AG04450 (cell line): ENCODE measurements at regions not wholly inside any gene's neighbourhood (a gene's known extent, or its start where the extent isn't known, plus 50 kb on each side); places are given as distances from the start of the nearest gene placed in this dataset.

ENCODE experiments used
- CTCF ChIA-PET: fragments of 300-600, 350-600 bp; formaldehyde crosslinking; extraction: SDS; loops from one replicate; lab custom pipeline; 2022; ENCODE audit warnings: antibody characterized with exemption, inconsistent platforms; lab: Charles Lee
- POLR2A ChIA-PET: fragments of 350-600 bp; formaldehyde crosslinking; extraction: SDS; loops from one replicate; lab custom pipeline; 2021; ENCODE audit warnings: antibody characterized with exemption, inconsistent platforms; lab: Yijun Ruan, JAX
- DNase-seq: peaks from one replicate; pipeline ENCODE4 v3.0.0-alpha.2; 2011; ENCODE audit warnings: low read depth, low spot score
- H3K27ac ChIP-seq: one replicate; pipeline ENCODE4 v1.5.1; 2012; ENCODE audit warnings: low read depth, low read length, control low read depth
- H3K27me3 ChIP-seq: one replicate; pipeline ENCODE4 v1.6.0; 2012; ENCODE audit warnings: low read length; ENCODE audit not compliant: control insufficient read depth, insufficient read depth
- H3K4me3 ChIP-seq: 2 replicates; pipeline ENCODE4 v1.5.1; 2011; ENCODE audit warnings: mild to moderate bottlenecking, low read depth, low read length, control low read depth
- H3K9me3 ChIP-seq: 2 replicates; pipeline ENCODE4 v1.5.1; 2012; ENCODE audit warnings: low read length; ENCODE audit not compliant: control insufficient read depth, insufficient read depth
- TF ChIP-seq, protein P1 (sequence below): IDR thresholded peaks from 2 replicates; pipeline ENCODE4 v1.5.1; 2011; ENCODE audit warnings: low read depth, low read length, control low read depth, inconsistent platforms

DNA sequence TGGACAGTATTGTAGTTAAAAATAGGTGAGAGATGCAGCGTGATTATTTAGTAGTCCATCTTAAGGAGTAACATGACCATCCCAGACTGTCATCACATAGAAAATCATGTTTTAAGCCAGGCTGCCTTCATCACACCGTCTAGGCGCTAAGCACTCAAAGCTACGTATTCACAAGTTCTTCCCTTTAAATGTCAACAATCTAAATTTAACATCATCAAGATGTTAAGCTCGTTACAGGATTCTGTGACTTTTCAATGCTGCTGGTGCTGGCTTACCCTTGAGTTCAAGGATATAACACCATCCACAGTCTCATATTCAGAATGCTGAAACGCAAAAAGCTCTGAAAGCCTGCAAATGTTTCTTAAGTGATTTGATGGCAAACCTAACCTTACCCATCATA is 109.5 kb upstream of the CDCA7L start:
- no peaks in the 10 kb centered on the region for H3K27me3 ChIP-seq
- TF ChIP-seq, protein P1, sequence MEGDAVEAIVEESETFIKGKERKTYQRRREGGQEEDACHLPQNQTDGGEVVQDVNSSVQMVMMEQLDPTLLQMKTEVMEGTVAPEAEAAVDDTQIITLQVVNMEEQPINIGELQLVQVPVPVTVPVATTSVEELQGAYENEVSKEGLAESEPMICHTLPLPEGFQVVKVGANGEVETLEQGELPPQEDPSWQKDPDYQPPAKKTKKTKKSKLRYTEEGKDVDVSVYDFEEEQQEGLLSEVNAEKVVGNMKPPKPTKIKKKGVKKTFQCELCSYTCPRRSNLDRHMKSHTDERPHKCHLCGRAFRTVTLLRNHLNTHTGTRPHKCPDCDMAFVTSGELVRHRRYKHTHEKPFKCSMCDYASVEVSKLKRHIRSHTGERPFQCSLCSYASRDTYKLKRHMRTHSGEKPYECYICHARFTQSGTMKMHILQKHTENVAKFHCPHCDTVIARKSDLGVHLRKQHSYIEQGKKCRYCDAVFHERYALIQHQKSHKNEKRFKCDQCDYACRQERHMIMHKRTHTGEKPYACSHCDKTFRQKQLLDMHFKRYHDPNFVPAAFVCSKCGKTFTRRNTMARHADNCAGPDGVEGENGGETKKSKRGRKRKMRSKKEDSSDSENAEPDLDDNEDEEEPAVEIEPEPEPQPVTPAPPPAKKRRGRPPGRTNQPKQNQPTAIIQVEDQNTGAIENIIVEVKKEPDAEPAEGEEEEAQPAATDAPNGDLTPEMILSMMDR: no peak
- no peak overlapping the region for H3K27ac ChIP-seq
- H3K9me3 ChIP-seq: no peaks in the 10 kb centered on the region
- ChIA-PET CTCF (no interaction called here), POLR2A (no interaction called here)
- H3K4me3 ChIP-seq: no peak overlapping the region
- no peak for DNase-seq

DNA sequence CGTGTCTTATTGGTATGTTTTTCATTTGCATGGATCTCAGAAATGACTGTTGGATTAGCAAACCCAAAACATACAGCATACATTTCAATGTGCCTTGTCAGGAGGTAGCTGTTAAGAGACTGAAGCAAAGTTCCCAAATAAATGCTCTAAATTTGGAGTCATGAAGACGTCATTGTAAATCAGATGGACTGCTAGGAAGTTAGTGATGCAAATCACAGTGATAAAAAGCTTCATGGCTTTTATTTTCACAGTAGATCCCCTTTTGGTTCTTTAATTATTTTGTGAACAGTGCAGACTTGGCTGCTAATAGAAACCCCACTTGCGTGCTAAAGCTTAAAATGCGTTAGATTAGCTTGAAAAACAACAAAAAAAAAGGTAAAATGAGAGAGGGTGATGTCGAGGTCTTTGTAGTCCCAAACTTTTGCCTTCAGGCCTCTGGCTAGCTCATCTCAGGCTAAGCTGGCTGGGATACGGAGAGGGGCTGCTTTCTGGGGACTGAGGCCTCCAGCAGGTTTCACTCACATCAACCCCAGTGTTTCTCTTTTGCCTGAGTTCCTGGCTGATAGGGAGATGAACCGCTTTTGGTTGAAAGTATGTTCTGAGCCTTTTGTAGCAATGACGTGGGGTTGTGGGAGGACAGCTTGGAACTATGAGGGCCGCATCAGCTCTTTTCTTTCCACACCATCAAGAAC is 107.1 kb upstream of the CDCA7L start:
- no peak for DNase-seq
- H3K9me3 ChIP-seq: no peaks in the 10 kb centered on the region
- CTCF ChIA-PET: interaction anchor here (0.7 kb wide), 2 partner anchors 58 to 1274 kb away, joined by 3 to 10 read pairs; no protein-coding TSS in a partner anchor
- no peak overlapping the region for H3K4me3 ChIP-seq
- TF ChIP-seq, protein P1: no peak
- H3K27ac ChIP-seq: no peak overlapping the region
- H3K27me3 ChIP-seq: no peaks in the 10 kb centered on the region
- POLR2A ChIA-PET: no interaction called here

DNA sequence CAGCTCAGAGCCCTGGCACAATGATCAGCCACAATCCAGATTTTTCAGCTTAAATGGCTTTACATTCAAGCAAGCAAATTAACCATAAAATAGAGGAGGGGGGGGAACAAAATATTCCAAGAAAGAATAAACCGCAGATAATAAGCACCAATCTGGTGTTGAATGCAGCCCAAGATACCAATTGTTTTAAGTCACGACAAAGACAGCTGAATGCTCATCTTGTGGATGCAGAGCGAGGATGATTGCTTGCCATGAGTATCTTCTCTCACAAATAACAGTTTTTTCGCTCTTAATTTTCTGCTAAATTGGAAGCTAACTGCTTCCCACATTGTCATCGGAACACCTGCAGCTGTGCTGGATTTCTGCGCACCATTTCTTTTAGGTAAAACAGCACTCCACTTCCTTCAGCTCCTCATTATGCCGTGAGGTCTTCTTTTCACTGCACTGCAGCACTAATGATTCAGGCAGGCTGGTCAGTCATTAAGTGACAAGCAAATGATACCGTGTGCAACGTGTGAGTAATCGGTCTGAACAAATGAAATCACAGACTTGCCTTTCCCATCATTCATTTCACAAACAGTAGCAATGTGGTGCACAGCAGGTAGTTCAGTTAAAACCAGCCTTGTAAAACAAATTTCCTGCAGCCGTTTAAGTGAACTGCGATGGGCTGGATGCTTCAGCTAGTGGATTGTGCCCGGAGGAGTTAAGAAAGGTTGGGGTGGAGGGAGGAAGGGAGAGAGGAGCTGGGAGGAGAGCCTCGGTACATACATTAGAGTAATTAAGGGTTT is 106.4 kb upstream of the CDCA7L start:
- no peak for DNase-seq
- ChIA-PET POLR2A (no interaction called here), CTCF (no interaction called here)
- Histone ChIP-seq H3K4me3 (no peak overlapping the region), H3K27me3 (no peaks in the 10 kb centered on the region), H3K27ac (no peak overlapping the region), H3K9me3 (no peaks in the 10 kb centered on the region)
- TF ChIP-seq, protein P1: no peak

DNA sequence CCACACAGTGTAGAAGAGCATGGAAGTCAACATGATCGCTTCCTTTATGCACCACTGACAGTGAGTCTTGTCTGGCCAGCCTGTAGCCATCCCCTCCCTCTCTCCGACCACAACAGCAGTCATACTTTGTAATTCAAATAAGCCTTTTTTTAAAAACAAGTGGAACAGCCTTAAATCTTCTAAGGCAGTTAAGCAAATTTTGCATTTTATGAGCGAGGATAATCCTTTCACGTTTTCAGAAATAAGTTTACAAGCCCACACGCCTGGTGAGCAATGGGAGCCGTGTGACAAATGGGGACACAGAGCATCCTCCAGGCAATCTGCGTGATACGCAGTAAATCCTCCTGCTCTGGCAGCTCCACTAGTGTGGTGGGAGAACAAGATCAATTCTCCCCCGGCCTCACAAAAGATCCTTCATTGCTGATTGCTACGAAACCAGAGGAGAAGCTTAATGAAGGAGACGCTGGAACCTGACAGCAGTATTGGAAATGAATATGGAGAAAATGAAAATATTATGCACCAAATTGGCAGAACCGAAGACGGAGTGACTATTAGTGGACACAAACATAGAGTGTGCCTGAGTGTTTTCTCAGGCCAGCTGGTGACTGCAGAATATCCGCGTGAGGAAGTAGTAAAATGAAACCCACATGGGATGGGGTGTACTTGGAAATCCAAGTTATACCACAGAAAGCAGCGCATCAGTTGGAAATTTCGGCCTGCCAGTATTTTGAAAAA is 104.2 kb upstream of the CDCA7L start:
- no peak overlapping the region for H3K4me3 ChIP-seq
- no peak overlapping the region for H3K27ac ChIP-seq
- TF ChIP-seq, protein P1: no peak
- DNase-seq: no peak
- CTCF ChIA-PET: no interaction called here
- H3K27me3 ChIP-seq: no peaks in the 10 kb centered on the region
- POLR2A ChIA-PET: no interaction called here
- no peaks in the 10 kb centered on the region for H3K9me3 ChIP-seq
